GM18867 (cell line): ENCODE measurements at regions not wholly inside any gene's neighbourhood (a gene's known extent, or its start where the extent isn't known, plus 50 kb on each side); places are given as distances from the start of the nearest gene placed in this dataset.

ENCODE experiments used
- ATAC-seq: cut with Tn5 transposase; IDR thresholded peaks from one replicate; pipeline ENCODE4 v1.9.1; 2021; ENCODE audit warnings: mild to moderate bottlenecking, moderate library complexity; ENCODE audit not compliant: unreplicated experiment

DNA sequence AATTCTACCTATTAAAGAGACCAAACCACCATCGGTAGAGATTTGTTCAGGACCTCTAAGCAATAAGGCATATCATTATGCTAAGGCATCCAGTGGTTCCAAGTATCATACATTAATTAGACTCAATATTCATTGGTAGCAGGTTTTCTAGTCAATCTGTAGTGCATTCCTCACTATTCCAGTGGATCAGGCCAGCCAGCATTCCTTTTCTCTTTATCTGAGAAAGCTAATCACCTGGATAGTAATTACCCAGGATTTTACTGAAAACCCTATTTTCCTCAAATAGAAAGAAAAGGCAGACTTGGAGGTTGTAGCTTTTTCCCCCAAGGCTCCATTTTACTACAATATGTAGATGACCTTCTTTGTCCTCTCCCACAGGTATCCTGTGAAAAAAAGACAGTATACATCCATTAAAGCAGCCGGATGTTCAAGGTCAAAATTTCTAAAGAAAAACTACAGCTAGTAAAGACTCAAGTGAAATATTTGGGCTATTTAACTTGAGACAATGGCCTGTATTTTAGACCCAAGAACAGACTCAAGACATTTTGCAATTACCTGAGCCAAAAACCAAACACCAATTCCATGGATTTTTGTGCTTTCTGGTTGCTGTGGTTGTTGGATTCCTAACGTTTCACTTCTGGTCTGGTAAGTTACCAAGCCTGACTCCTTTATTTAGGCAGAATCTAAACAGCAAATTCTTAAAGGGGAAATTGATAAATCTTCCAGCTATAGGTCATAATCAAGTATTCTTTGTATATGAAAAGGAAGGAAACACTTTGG is 149.1 kb upstream of the MOCS1 start:
- ATAC-seq = no peak

DNA sequence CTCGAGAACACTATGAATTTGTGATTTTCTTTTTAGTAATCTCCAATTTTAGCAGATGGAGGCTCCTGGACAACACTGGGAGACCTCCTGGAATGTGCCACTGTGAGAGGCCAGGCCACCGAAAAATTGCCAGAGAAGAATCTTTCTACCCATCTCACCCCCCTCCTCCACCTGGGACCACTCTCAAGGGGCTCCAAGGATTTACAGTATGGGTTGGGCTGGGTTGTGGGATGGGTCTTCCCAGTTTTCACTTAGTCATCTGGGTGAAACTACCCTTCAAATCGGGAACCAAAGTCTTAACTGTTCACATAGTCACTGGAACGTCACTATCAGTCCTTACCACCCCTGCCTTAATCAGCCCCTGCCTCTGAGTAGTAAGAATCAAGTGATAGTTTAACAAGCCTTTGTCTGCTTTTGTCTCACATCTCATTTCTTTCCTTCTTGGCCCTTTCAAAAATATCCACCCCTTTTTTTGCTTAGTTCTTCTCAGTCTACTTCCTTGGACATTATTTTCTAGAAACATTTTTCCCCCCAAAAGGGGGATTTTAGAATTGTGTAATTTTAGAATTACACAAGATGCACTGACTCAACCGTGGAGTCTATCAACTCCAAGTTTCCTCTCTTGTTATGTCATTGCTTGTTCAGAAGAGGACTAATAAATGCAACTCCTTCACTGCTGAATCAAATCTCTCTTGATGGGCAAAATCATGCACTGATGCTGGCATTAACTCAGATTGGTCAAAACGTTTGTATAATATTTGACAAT is 148.2 kb upstream of the MOCS1 start:
- no peak for ATAC-seq

- ATAC-seq = no peak
Observed at GRCh38 chr6:40077736-40078135, 143.5 kb upstream of the MOCS1 start.

- no peak for ATAC-seq
Observed at GRCh38 chr6:40077315-40077714, 143.1 kb upstream of the MOCS1 start.

DNA sequence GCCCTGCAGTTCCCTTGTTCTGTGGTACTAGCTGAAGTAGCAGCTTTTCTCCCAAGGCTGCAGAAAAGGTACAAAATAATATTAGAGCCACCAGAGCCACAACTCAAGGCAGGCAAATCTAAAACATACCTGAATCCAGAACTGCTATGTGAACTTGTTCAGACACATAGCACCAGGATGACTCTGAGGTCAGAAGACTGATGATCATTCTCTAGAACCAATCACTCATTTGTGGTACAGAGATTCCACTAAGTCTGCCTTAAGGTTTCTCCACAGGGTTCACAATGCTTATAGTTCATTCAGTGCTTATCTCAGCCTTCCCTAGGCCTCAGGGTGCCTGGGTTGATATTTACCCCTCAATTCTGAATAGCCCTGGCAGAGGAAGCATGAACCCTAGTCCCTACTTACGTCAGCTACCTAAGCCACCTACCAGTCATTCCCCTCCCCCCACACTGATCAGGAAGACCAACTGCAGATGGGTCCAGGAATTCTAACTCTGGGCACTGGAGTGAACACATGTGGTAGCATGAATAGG is 140.9 kb upstream of the MOCS1 start:
- no peak for ATAC-seq

DNA sequence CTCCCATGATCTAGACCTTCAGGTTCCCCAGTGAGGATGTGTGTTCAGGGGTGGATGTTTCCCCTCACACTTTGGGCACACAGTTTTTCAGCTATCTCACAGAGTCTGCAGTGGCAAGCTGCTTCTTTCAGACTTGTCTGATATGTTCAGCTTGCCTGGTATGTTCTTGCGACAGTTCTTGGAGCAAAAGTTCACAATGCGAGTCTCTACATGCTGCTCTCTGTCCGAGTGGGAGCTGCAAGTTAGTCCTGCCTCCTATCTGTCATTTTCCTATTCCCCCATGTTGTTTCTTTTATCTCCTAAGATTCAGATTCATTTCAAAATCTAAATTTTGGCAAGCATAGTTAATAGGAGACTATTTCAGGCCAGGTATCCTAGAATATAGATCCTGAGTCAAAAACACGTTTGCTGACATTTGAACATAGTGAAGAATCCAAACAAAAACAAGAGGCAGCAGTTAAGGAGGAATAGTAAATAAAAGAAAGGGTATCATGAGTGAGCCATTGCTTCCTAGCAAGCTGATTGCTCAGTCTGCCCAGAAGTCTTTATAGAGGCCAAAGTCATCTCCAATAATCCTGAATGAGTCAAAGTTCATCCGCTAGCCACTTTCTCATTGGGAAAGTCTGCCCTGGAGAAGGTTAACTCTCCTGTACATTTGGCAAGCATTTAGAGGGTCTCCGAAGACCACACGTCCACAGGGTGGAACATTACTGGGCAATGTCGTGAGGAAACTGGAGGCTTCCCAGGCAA is 140.2 kb upstream of the MOCS1 start:
- ATAC-seq = no peak

GRCh38 chr6:40066372-40066771 is 132.1 kb upstream of the MOCS1 start:
- ATAC-seq = no peak

GRCh38 chr6:40056865-40057264 is 122.6 kb upstream of the MOCS1 start:
- ATAC-seq = no peak

DNA sequence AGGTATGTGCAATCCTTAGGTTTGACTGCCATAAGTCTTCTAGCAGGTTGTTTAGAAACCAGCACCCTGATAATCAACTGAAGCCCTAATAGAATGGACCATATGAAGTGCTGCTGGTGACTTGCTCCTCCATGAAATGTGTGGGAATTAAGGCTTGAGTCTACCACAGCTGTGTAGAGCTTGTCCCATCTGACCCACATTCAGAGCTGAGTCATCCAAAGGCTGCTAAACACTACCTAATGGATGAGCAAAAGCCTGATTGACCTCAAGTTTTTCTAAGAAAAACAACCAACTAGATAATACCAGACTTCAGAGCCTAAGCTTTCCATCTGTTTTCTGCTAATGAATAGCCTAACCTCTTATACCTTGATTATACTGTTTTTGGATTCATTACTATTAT is 120.3 kb upstream of the MOCS1 start:
- ATAC-seq = no peak

- ATAC-seq = no peak
Observed at GRCh38 chr6:40054186-40054585, 119.9 kb upstream of the MOCS1 start.

DNA sequence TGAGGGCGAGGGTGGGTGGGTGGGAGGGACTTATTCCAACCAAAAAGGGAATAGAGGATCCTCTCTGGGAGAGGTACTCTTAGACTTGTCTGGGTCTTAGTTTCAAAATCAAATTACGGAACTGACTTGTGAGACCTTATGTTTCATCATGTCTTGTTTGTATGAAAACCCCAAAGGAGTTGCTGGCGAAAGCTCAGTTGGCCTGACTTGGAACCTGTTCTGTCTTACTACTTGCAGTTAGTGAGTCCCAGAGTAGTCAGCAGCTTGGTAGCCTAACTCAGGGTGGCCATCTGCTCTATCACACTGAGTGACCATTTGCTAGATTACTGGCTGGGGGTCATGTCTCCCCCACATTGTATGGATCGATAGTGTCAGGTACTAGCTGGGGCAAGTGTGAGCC is 114.9 kb upstream of the MOCS1 start:
- ATAC-seq = no peak

DNA sequence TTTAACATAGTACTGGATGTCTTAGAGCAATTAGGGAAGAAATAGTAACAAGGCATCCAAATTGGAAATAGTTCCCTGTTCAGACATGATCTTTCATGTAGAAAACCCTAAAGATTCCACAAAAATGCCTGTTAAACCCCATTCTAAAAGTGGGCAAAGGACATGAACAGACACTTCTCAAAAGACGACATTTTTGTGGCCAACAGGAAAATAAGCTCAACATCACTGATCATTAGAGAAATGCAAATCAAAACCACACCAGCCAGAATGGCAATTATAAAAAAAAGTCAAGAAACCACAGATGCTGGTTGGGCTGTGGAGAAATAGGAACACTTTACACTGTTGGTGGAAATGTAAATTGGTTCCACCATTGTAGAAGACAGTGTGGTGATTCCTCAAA is 109.9 kb upstream of the MOCS1 start:
- no peak for ATAC-seq

DNA sequence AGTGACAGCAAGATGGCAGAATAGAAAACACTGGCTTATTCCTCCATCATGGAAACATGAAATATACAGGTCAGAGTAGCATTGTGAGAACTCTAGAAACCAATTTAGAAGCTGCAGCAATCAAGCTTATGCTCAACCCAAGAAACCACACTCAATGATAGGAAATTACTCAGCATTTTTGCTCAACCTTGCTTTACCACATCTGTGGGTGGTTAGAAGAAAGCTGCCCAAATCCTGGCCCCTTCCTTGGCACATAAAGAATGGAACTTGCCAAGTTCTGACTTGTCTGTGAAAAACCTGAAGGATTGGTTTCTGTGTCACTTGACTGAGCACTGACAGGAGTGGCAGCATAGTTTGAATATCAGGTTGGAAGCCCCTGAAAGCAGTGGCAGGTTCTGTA is 108.0 kb upstream of the MOCS1 start:
- no peak for ATAC-seq

GRCh38 chr6:40039042-40039441 is 104.8 kb upstream of the MOCS1 start:
- no peak for ATAC-seq

DNA sequence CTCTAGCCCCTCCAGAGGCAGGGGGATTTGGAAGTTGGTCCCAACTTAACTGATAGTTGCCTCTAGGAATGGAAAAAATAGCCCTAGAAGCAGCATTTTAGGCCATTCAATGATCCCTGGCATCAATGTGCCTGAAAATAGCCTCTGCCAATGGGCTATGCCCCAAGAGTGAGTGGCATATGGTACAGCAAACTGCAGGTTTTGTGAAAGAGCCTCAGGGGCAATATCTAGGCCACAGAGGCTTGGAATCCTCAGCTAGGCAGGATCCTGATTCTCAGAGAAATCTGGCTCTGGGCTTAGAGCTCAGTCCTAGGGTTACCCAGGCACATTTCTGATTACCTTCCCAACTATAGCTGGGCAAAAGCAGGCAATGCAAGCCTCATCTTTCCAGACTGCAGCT is 104.4 kb upstream of the MOCS1 start:
- ATAC-seq = no peak

- ATAC-seq = no peak
Observed at GRCh38 chr6:40037271-40037670, 103.0 kb upstream of the MOCS1 start.

GRCh38 chr6:40036186-40036585 is 101.9 kb upstream of the MOCS1 start:
- ATAC-seq = no peak

- no peak for ATAC-seq
Observed at GRCh38 chr6:40028449-40028848, 94.2 kb upstream of the MOCS1 start.

GRCh38 chr6:40022867-40023266 is 88.6 kb upstream of the MOCS1 start:
- ATAC-seq = no peak

GRCh38 chr6:40020166-40020565 is 85.9 kb upstream of the MOCS1 start:
- ATAC-seq = no peak

- ATAC-seq = no peak
Observed at GRCh38 chr6:40015530-40015929, 81.3 kb upstream of the MOCS1 start.
